HepG2 (cell line): ENCODE measurements at regions not wholly inside any gene's neighbourhood (a gene's known extent, or its start where the extent isn't known, plus 50 kb on each side); places are given as distances from the start of the nearest gene placed in this dataset.

Experiments
- PAX8 ChIP-seq: sonication (generic); formaldehyde crosslinking; IDR thresholded peaks from 2 replicates; pipeline ENCODE4 v1.8.0; 2022; ENCODE audit warnings: mild to moderate bottlenecking, missing genetic modification reagents, borderline replicate concordance
- PHF21A ChIP-seq: sonication (generic); formaldehyde crosslinking; IDR thresholded peaks from 2 replicates; pipeline ENCODE4 v1.5.0; 2020; ENCODE audit warnings: mild to moderate bottlenecking, missing genetic modification reagents
- ZNF12 ChIP-seq: sonication (generic); formaldehyde crosslinking; IDR thresholded peaks from 2 replicates; pipeline ENCODE4 v1.5.0; 2020; ENCODE audit warnings: missing genetic modification reagents
- TF ChIP-seq, protein P1 (sequence below): sonication (generic); formaldehyde crosslinking; IDR thresholded peaks from 2 replicates; pipeline ENCODE4 v1.4.0; 2020; ENCODE audit warnings: missing genetic modification reagents

DNA sequence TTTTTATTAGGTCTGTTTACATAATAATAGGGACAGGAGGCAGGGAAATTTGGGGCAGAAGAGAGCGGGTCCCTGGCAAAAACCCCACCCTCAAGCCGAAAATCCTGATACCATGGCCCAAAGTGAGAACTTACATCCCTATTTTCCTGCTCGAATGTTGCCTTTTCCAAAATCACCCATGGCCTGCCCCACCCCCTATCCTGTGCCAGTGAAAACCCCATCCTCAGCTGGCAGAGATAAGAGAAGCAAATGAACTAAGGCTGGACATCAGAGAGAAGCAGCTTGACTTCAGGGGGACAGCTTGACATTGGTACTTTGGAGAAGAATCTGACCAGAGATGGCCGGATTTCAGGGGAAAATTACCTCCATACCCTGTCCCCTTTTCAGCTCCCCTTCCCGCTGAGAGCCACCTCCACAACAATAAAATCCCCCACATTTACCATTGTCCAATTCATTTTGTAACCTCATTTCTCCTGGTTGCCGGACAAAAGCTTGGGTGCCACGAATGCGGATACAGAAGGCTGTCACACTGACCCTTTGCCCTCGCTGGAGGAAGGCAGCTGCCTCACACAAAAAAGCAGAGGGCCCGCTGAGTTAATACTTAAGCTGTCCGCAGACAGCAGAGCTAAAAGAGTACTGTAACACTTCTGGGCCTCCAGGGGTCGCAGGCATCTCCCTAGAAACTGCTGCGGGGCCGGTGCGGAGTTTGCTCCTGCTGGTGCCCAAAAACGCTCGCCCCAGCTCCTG lies 196.2 kb downstream of the SNCA start:
- no peak for TF ChIP-seq PHF21A (CRISPR knock-in tag)
- TF ChIP-seq PAX8 (CRISPR knock-in tag) = no peak
- TF ChIP-seq, protein P1, sequence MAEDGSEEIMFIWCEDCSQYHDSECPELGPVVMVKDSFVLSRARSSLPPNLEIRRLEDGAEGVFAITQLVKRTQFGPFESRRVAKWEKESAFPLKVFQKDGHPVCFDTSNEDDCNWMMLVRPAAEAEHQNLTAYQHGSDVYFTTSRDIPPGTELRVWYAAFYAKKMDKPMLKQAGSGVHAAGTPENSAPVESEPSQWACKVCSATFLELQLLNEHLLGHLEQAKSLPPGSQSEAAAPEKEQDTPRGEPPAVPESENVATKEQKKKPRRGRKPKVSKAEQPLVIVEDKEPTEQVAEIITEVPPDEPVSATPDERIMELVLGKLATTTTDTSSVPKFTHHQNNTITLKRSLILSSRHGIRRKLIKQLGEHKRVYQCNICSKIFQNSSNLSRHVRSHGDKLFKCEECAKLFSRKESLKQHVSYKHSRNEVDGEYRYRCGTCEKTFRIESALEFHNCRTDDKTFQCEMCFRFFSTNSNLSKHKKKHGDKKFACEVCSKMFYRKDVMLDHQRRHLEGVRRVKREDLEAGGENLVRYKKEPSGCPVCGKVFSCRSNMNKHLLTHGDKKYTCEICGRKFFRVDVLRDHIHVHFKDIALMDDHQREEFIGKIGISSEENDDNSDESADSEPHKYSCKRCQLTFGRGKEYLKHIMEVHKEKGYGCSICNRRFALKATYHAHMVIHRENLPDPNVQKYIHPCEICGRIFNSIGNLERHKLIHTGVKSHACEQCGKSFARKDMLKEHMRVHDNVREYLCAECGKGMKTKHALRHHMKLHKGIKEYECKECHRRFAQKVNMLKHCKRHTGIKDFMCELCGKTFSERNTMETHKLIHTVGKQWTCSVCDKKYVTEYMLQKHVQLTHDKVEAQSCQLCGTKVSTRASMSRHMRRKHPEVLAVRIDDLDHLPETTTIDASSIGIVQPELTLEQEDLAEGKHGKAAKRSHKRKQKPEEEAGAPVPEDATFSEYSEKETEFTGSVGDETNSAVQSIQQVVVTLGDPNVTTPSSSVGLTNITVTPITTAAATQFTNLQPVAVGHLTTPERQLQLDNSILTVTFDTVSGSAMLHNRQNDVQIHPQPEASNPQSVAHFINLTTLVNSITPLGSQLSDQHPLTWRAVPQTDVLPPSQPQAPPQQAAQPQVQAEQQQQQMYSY (CRISPR knock-in tag) = no peak
- TF ChIP-seq ZNF12 (CRISPR knock-in tag) = no peak
